Endodermal cell (in vitro differentiated cells): ENCODE measurements at regions not wholly inside any gene's neighbourhood (a gene's known extent, or its start where the extent isn't known, plus 50 kb on each side); places are given as distances from the start of the nearest gene placed in this dataset.
"Not testable (repeated sequence)": the region's sequence is repeated elsewhere in the genome, so short reads cannot be mapped to it uniquely, and the experiment has no call there.

ENCODE experiments used
- DNase-seq: peaks from one replicate; pipeline ENCODE4 v3.0.0-alpha.2; 2017
- H3K27ac ChIP-seq: 2 replicates; pipeline ENCODE4 v1.5.1; 2013; ENCODE audit warnings: mild to moderate bottlenecking, low read depth, low read length, moderate library complexity
- H3K27me3 ChIP-seq: 2 replicates; pipeline ENCODE4 v1.6.1; 2013; ENCODE audit warnings: mild to moderate bottlenecking, low read length, moderate library complexity; ENCODE audit not compliant: insufficient read depth, control insufficient read depth, poor library complexity, severe bottlenecking
- H3K36me3 ChIP-seq: 2 replicates; pipeline ENCODE4 v1.7.0; 2013; ENCODE audit warnings: mild to moderate bottlenecking, low read length, moderate library complexity; ENCODE audit not compliant: control insufficient read depth, insufficient read depth
- H3K4me1 ChIP-seq: one replicate; pipeline ENCODE4 v1.7.0; 2013; ENCODE audit warnings: low read length; ENCODE audit not compliant: control insufficient read depth, insufficient read depth
- H3K4me3 ChIP-seq: 2 replicates; pipeline ENCODE4 v1.5.1; 2013; ENCODE audit warnings: mild to moderate bottlenecking, low read length, moderate library complexity
- H3K9ac ChIP-seq: 2 replicates; pipeline ENCODE4 v1.6.1; 2013; ENCODE audit warnings: mild to moderate bottlenecking, low read length, moderate library complexity; ENCODE audit not compliant: poor library complexity, severe bottlenecking; ENCODE audit errors: extremely low read depth
- H3K9me3 ChIP-seq: 2 replicates; pipeline ENCODE4 v1.6.1; 2013; ENCODE audit warnings: mild to moderate bottlenecking, low read length, moderate library complexity; ENCODE audit not compliant: control insufficient read depth
- H3K27ac Mint-ChIP-seq: 2 replicates; pipeline ENCODE4 v1.8.0; 2020; ENCODE audit warnings: mixed read lengths
- H3K27me3 Mint-ChIP-seq: 2 replicates; pipeline ENCODE4 v1.8.0; 2021; ENCODE audit warnings: mild to moderate bottlenecking, mixed read lengths; ENCODE audit not compliant: insufficient read depth
- H3K36me3 Mint-ChIP-seq: 2 replicates; pipeline ENCODE4 v1.8.0; 2020; ENCODE audit warnings: low read depth, mixed read lengths
- H3K4me1 Mint-ChIP-seq: 2 replicates; pipeline ENCODE4 v1.8.0; 2020; ENCODE audit warnings: mixed read lengths
- H3K4me3 Mint-ChIP-seq: 2 replicates; pipeline ENCODE4 v1.8.0; 2020; ENCODE audit warnings: mild to moderate bottlenecking, moderate library complexity, mixed read lengths
- H3K9me3 Mint-ChIP-seq: 2 replicates; pipeline ENCODE4 v1.8.0; 2020; ENCODE audit warnings: mild to moderate bottlenecking, mixed read lengths
- CTCF ChIP-seq: fragments of 200-600 bp; sonication (generic); conservative IDR thresholded peaks from 2 replicates; pipeline ENCODE4 v1.5.0; 2021; ENCODE audit warnings: antibody characterized with exemption, mild to moderate bottlenecking
- WGBS, 2 experiments: methylation state at CpG; one replicate each; pipeline versions ENCODE4 v1.1.5 to v1.1.7; 2013; ENCODE audit warnings: missing lambda C conversion rate in 2 of 2, mixed read lengths in 1 of 2; ENCODE audit not compliant: insufficient coverage in 1 of 2, insufficient read length in 1 of 2; 5-methylcytosine and 5-hydroxymethylcytosine counted together

GRCh38 chr7:77484785-77485184 is 52.3 kb upstream of the PTPN12 start:
- WGBS, 2 experiments, result 92 to 100% methylated on average over 6 to 7 of the region's 7 CpGs
- no peaks in the 10 kb centered on the region for H3K36me3 ChIP-seq
- H3K9me3 ChIP-seq, result no peaks in the 10 kb centered on the region
- no peaks in the 10 kb centered on the region for H3K4me1 ChIP-seq
- no peak overlapping the region for H3K27ac ChIP-seq
- H3K4me3 Mint-ChIP-seq, result no peak overlapping the region
- H3K27ac Mint-ChIP-seq, result no peak overlapping the region
- no peaks in the 10 kb centered on the region for H3K9me3 Mint-ChIP-seq
- H3K4me1 Mint-ChIP-seq, result no peaks in the 10 kb centered on the region
- TF ChIP-seq CTCF, result no peak
- H3K9ac ChIP-seq, result no peak overlapping the region
- no peaks in the 10 kb centered on the region for H3K27me3 ChIP-seq
- DNase-seq, result no peak
- no peaks in the 10 kb centered on the region for H3K27me3 Mint-ChIP-seq
- H3K4me3 ChIP-seq, result no peak overlapping the region
- H3K36me3 Mint-ChIP-seq, result no peaks in the 10 kb centered on the region

GRCh38 chr7:77482015-77482414 is 55.1 kb upstream of the PTPN12 start:
- Mint-ChIP-seq H3K27ac (no peak overlapping the region), H3K4me3 (no peak overlapping the region)
- no peak for TF ChIP-seq CTCF

GRCh38 chr7:77481615-77482014 is 55.5 kb upstream of the PTPN12 start:
- Histone ChIP-seq H3K9ac (no peak overlapping the region), H3K36me3 (no peaks in the 10 kb centered on the region), H3K4me3 (no peak overlapping the region), H3K9me3 (no peaks in the 10 kb centered on the region), H3K27me3 (no peaks in the 10 kb centered on the region), H3K4me1 (no peaks in the 10 kb centered on the region), H3K27ac (no peak overlapping the region)
- peaks cover 5% of the 10 kb centered on the region for H3K4me1 Mint-ChIP-seq
- no peak for TF ChIP-seq CTCF
- 80 to 86% methylated on average over 1 to 2 of the region's 2 CpGs for WGBS, 2 experiments
- no peak overlapping the region for H3K27ac Mint-ChIP-seq
- H3K36me3 Mint-ChIP-seq, result no peaks in the 10 kb centered on the region
- DNase-seq, result no peak
- no peaks in the 10 kb centered on the region for H3K9me3 Mint-ChIP-seq
- no peak overlapping the region for H3K4me3 Mint-ChIP-seq
- no peaks in the 10 kb centered on the region for H3K27me3 Mint-ChIP-seq

More at GRCh38 chr7:77482015-77482414, 55.1 kb upstream of the PTPN12 start:
- Histone ChIP-seq H3K9me3 (no peaks in the 10 kb centered on the region), H3K4me3 (no peak overlapping the region), H3K27ac (no peak overlapping the region), H3K36me3 (no peaks in the 10 kb centered on the region), H3K4me1 (no peaks in the 10 kb centered on the region), H3K27me3 (no peaks in the 10 kb centered on the region), H3K9ac (no peak overlapping the region)
- Mint-ChIP-seq H3K4me1 (peaks cover under 1% of the 10 kb centered on the region), H3K36me3 (no peaks in the 10 kb centered on the region), H3K9me3 (no peaks in the 10 kb centered on the region), H3K27me3 (no peaks in the 10 kb centered on the region)
- 89 to 94% methylated on average over 3 of the region's 3 CpGs for WGBS, 2 experiments
- DNase-seq, result no peak

- WGBS, 2 experiments, result 91 to 100% methylated on average over 2 to 4 of the region's 4 CpGs
- not testable (repeated sequence) for H3K27ac Mint-ChIP-seq
Observed at GRCh38 chr7:77480102-77480627, 56.9 kb upstream of the PTPN12 start.

More at GRCh38 chr7:77480102-77480627, 56.9 kb upstream of the PTPN12 start:
- H3K9ac ChIP-seq, H3K9me3 ChIP-seq, H3K36me3 ChIP-seq, H3K27me3 Mint-ChIP-seq, H3K4me3 Mint-ChIP-seq, H3K9me3 Mint-ChIP-seq, H3K36me3 Mint-ChIP-seq, H3K4me1 Mint-ChIP-seq, DNase-seq, H3K27me3 ChIP-seq, H3K4me3 ChIP-seq, H3K4me1 ChIP-seq, H3K27ac ChIP-seq: not testable (repeated sequence)
